T-cell (primary cell): ENCODE measurements at regions not wholly inside any gene's neighbourhood (a gene's known extent, or its start where the extent isn't known, plus 50 kb on each side); places are given as distances from the start of the nearest gene placed in this dataset.
"Not testable (repeated sequence)": the region's sequence is repeated elsewhere in the genome, so short reads cannot be mapped to it uniquely, and the experiment has no call there.

Experiments
- ATAC-seq, 4 experiments: fragments of 200-7000 bp in 3 of 4; fragments of 150-1000 bp in 1 of 4; cut with Tn5 transposase; replicated peaks in 1 of 4; 1 replicate in 3 of 4; 2 replicates in 1 of 4; pipeline ENCODE4 v1.10.0; 2021; ENCODE audit warnings: moderate library complexity in 3 of 4, mild to moderate bottlenecking in 2 of 4, moderate number of reproducible peaks in 1 of 4
- CTCF ChIA-PET, 2 donors: fragments of 300-600 bp; sonication (Branson Sonifier 250); formaldehyde crosslinking; loops; one replicate each; lab custom pipeline; 2022; ENCODE audit warnings: antibody characterized with exemption in 2 of 2; lab: Charles Lee
- POLR2A ChIA-PET, 2 donors: fragments of 300-600 bp; sonication (Branson Sonifier 250); formaldehyde crosslinking; loops; one replicate each; lab custom pipeline; 2022; ENCODE audit warnings: antibody characterized with exemption in 2 of 2; lab: Charles Lee
- DNase-seq, 35 experiments: peaks; one replicate each; pipeline versions ENCODE4 v3.0.0 to v3.0.0-alpha.2; 2013 to 2023
- H3K27ac ChIP-seq: one replicate; pipeline ENCODE4 v1.5.1; 2013; ENCODE audit warnings: low read length
- H3K27me3 ChIP-seq, 2 experiments: replicated peaks in 1 of 2; 1 replicate in 1 of 2; 2 replicates in 1 of 2; pipeline versions ENCODE4 v1.6.1 to v1.7.0; 2013; ENCODE audit warnings: low read length in 1 of 2, mixed read lengths in 1 of 2; ENCODE audit not compliant: control insufficient read depth in 2 of 2, insufficient read depth in 2 of 2; ENCODE audit errors: extremely low read depth in 1 of 2
- H3K36me3 ChIP-seq, 2 donors: 1 replicate in 1 of 2; 2 replicates in 1 of 2; pipeline versions ENCODE4 v1.6.1 to v1.7.0; 2013; ENCODE audit warnings: low read length in 1 of 2; ENCODE audit not compliant: control insufficient read depth in 2 of 2, insufficient read depth in 1 of 2; ENCODE audit errors: extremely low read depth in 1 of 2
- H3K4me1 ChIP-seq, 2 experiments: 1 replicate in 1 of 2; 2 replicates in 1 of 2; pipeline versions ENCODE4 v1.6.1 to v1.7.0; 2013; ENCODE audit warnings: low read length in 2 of 2, mixed read lengths in 1 of 2; ENCODE audit not compliant: insufficient read depth in 2 of 2, control insufficient read depth in 1 of 2; ENCODE audit errors: extremely low read depth in 1 of 2
- H3K4me3 ChIP-seq, 2 donors: 1 replicate in 1 of 2; 2 replicates in 1 of 2; pipeline versions ENCODE4 v1.5.1 to v1.7.0; 2013; ENCODE audit warnings: mild to moderate bottlenecking in 2 of 2, low read length in 1 of 2, moderate library complexity in 1 of 2; ENCODE audit not compliant: control insufficient read depth in 1 of 2; ENCODE audit errors: extremely low read depth in 1 of 2
- H3K9me3 ChIP-seq: 2 replicates; pipeline ENCODE4 v1.7.0; 2013
- H3K27ac Mint-ChIP-seq, 2 donors: one replicate each; pipeline ENCODE4 v1.8.0; 2020 to 2021; ENCODE audit warnings: mild to moderate bottlenecking in 2 of 2, mixed read lengths in 2 of 2
- H3K27me3 Mint-ChIP-seq, 2 donors: one replicate each; pipeline ENCODE4 v1.8.0; 2021 to 2022; ENCODE audit warnings: mixed read lengths in 2 of 2
- H3K36me3 Mint-ChIP-seq: one replicate; pipeline ENCODE4 v1.8.0; 2021; ENCODE audit warnings: mixed read lengths
- H3K4me1 Mint-ChIP-seq, 3 donors: one replicate each; pipeline ENCODE4 v1.8.0; 2020 to 2022; ENCODE audit warnings: mixed read lengths in 3 of 3, mild to moderate bottlenecking in 1 of 3
- H3K4me3 Mint-ChIP-seq, 3 donors: one replicate each; pipeline ENCODE4 v1.8.0; 2020 to 2022; ENCODE audit warnings: mild to moderate bottlenecking in 3 of 3, mixed read lengths in 3 of 3, moderate library complexity in 3 of 3
- H3K9me3 Mint-ChIP-seq, 3 donors: one replicate each; pipeline ENCODE4 v1.8.0; 2020 to 2022; ENCODE audit warnings: mixed read lengths in 3 of 3
- WGBS: methylation state at CpG from one replicate; pipeline ENCODE4 v1.1.5; 2013; ENCODE audit warnings: missing lambda C conversion rate; ENCODE audit not compliant: insufficient coverage; 5-methylcytosine and 5-hydroxymethylcytosine counted together

- no peak overlapping the region for H3K27ac ChIP-seq
- H3K36me3 ChIP-seq = no peaks in the 10 kb centered on the region
- no peak for ATAC-seq
- Mint-ChIP-seq H3K27ac (no peak overlapping the region), H3K9me3 (peaks cover 16 to 37% (median 17%) of the 10 kb centered on the region in 3 donors), H3K36me3 (no peaks in the 10 kb centered on the region), H3K4me1 (no peaks in the 10 kb centered on the region), H3K27me3 (no peaks in the 10 kb centered on the region), H3K4me3 (no peak overlapping the region)
- ChIA-PET POLR2A (no interaction called here), CTCF (no interaction called here)
- no peaks in the 10 kb centered on the region for H3K27me3 ChIP-seq
- H3K9me3 ChIP-seq = no peaks in the 10 kb centered on the region
- no peak for DNase-seq
- H3K4me3 ChIP-seq = no peak overlapping the region
- H3K4me1 ChIP-seq = no peaks in the 10 kb centered on the region
- WGBS = no CpG with 5 or more reads among the region's 2 CpGs
Measured at GRCh38 chr5:21013237-21013636, 1025.2 kb upstream of the CDH18 start.

GRCh38 chr5:21007781-21008180 is 1019.8 kb upstream of the CDH18 start:
- no CpG with 5 or more reads among the region's 2 CpGs for whole genome bisulfite sequencing
- DNase-seq = no peak
- H3K4me1 ChIP-seq = no peaks in the 10 kb centered on the region
- Mint-ChIP-seq H3K4me3 (no peak overlapping the region), H3K27ac (no peak overlapping the region), H3K36me3 (no peaks in the 10 kb centered on the region), H3K4me1 (no peaks in the 10 kb centered on the region), H3K27me3 (no peaks in the 10 kb centered on the region), H3K9me3 (peaks cover 7 to 25% (median 9%) of the 10 kb centered on the region in 3 donors)
- ChIA-PET CTCF (no interaction called here), POLR2A (no interaction called here)
- H3K27ac ChIP-seq = no peak overlapping the region
- H3K4me3 ChIP-seq = no peak overlapping the region
- no peak for ATAC-seq
- no peaks in the 10 kb centered on the region for H3K36me3 ChIP-seq
- no peaks in the 10 kb centered on the region for H3K9me3 ChIP-seq
- H3K27me3 ChIP-seq = no peaks in the 10 kb centered on the region

- H3K27me3 Mint-ChIP-seq, H3K4me3 Mint-ChIP-seq, H3K27ac Mint-ChIP-seq, H3K9me3 ChIP-seq, H3K36me3 ChIP-seq, H3K27me3 ChIP-seq, CTCF ChIA-PET, DNase-seq, POLR2A ChIA-PET, H3K4me3 ChIP-seq, H3K4me1 ChIP-seq, H3K27ac ChIP-seq, H3K4me1 Mint-ChIP-seq, ATAC-seq, H3K36me3 Mint-ChIP-seq: not testable (repeated sequence)
- 0% methylated on average over 1 of the region's 2 CpGs for WGBS
- peaks cover 13 to 32% (median 15%) of the 10 kb centered on the region in 3 donors for H3K9me3 Mint-ChIP-seq
Measured at GRCh38 chr5:20988933-20989332, 1000.9 kb upstream of the CDH18 start.

GRCh38 chr5:20985754-20986153 is 997.8 kb upstream of the CDH18 start:
- peaks cover 15 to 36% (median 23%) of the 10 kb centered on the region in 3 donors for H3K9me3 Mint-ChIP-seq
- H3K4me3 Mint-ChIP-seq = no peak overlapping the region
- Histone ChIP-seq H3K27ac (no peak overlapping the region), H3K4me3 (no peak overlapping the region), H3K4me1 (no peaks in the 10 kb centered on the region), H3K9me3 (no peaks in the 10 kb centered on the region), H3K27me3 (no peaks in the 10 kb centered on the region), H3K36me3 (no peaks in the 10 kb centered on the region)
- CTCF ChIA-PET = interaction anchor here in 1 of 2 donors (0.6 kb wide), 1 partner anchor 50 kb away, joined by 3 read pairs; no protein-coding TSS in a partner anchor
- H3K4me1 Mint-ChIP-seq = no peaks in the 10 kb centered on the region
- no peaks in the 10 kb centered on the region for H3K27me3 Mint-ChIP-seq
- no peak overlapping the region for H3K27ac Mint-ChIP-seq
- no peak for ATAC-seq
- POLR2A ChIA-PET = no interaction called here
- DNase-seq = no peak
- no peaks in the 10 kb centered on the region for H3K36me3 Mint-ChIP-seq
- 100% methylated on average over 1 of the region's 2 CpGs for WGBS

GRCh38 chr5:20974426-20974825 is 986.4 kb upstream of the CDH18 start:
- Mint-ChIP-seq H3K4me1 (no peaks in the 10 kb centered on the region), H3K36me3 (no peaks in the 10 kb centered on the region), H3K27ac (no peak overlapping the region), H3K4me3 (no peak overlapping the region), H3K9me3 (peaks cover 9 to 17% (median 10%) of the 10 kb centered on the region in 3 donors), H3K27me3 (no peaks in the 10 kb centered on the region)
- no peak for DNase-seq
- no peaks in the 10 kb centered on the region for H3K9me3 ChIP-seq
- ChIA-PET POLR2A (no interaction called here), CTCF (no interaction called here)
- no peaks in the 10 kb centered on the region for H3K4me1 ChIP-seq
- WGBS = no CpG with 5 or more reads among the region's 1 CpG
- no peaks in the 10 kb centered on the region for H3K27me3 ChIP-seq
- no peak overlapping the region for H3K4me3 ChIP-seq
- no peaks in the 10 kb centered on the region for H3K36me3 ChIP-seq
- ATAC-seq = no peak
- no peak overlapping the region for H3K27ac ChIP-seq

GRCh38 chr5:20972419-20972925 is 984.5 kb upstream of the CDH18 start:
- H3K4me3 ChIP-seq = no peak overlapping the region

GRCh38 chr5:20959347-20959746 is 971.3 kb upstream of the CDH18 start:
- POLR2A ChIA-PET = no interaction called here
- no peaks in the 10 kb centered on the region for H3K36me3 ChIP-seq
- Mint-ChIP-seq H3K27ac (no peak overlapping the region), H3K36me3 (no peaks in the 10 kb centered on the region), H3K4me3 (no peak overlapping the region), H3K4me1 (no peaks in the 10 kb centered on the region), H3K9me3 (peaks cover 9 to 37% (median 22%) of the 10 kb centered on the region in 3 donors), H3K27me3 (no peaks in the 10 kb centered on the region)
- peaks cover 5% of the 10 kb centered on the region for H3K9me3 ChIP-seq
- CTCF ChIA-PET = no interaction called here
- no peaks in the 10 kb centered on the region for H3K27me3 ChIP-seq
- no peak overlapping the region for H3K4me3 ChIP-seq
- no peak overlapping the region for H3K27ac ChIP-seq
- ATAC-seq (no peak), DNase-seq (no peak)
- no peaks in the 10 kb centered on the region for H3K4me1 ChIP-seq
- WGBS = no CpG with 5 or more reads among the region's 1 CpG

More at GRCh38 chr5:20972419-20972925, 984.5 kb upstream of the CDH18 start:
- Histone ChIP-seq H3K27me3 (no peaks in the 10 kb centered on the region), H3K9me3 (no peaks in the 10 kb centered on the region), H3K4me1 (no peaks in the 10 kb centered on the region), H3K27ac (no peak overlapping the region), H3K36me3 (no peaks in the 10 kb centered on the region)
- Mint-ChIP-seq H3K27ac (no peak overlapping the region), H3K9me3 (peaks cover 9 to 12% (median 10%) of the 10 kb centered on the region in 3 donors), H3K4me1 (no peaks in the 10 kb centered on the region), H3K27me3 (no peaks in the 10 kb centered on the region), H3K4me3 (no peak overlapping the region), H3K36me3 (no peaks in the 10 kb centered on the region)
- WGBS = 3% methylated on average over 3 of the region's 7 CpGs
- CTCF ChIA-PET = no interaction called here
- DNase-seq (no peak), ATAC-seq (no peak)
- POLR2A ChIA-PET = no interaction called here
